GM19035 (cell line): ENCODE measurements at regions not wholly inside any gene's neighbourhood (a gene's known extent, or its start where the extent isn't known, plus 50 kb on each side); places are given as distances from the start of the nearest gene placed in this dataset.
"Not testable (repeated sequence)": the region's sequence is repeated elsewhere in the genome, so short reads cannot be mapped to it uniquely, and the experiment has no call there.

Experiments
- ATAC-seq: cut with Tn5 transposase; IDR thresholded peaks from one replicate; pipeline ENCODE4 v1.9.1; 2021; ENCODE audit not compliant: unreplicated experiment

DNA sequence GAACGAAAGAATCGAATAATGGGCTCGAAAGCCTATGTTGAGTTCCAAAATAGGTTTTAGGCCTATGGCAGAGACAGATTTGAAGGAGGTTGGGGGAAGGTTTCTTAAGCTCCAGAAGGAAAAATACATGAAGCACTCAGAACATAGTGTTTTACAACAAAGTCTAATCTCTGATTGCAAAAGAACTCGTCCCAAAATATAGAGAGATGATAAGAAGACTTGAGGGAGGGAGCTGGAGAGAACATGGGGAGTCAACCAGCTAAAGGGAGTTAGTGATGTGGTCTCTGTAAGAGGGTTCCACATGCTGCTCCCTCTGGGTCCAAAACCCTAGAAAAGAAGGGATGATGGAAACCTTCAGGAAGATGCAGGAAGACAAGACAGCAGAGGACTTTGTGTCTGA is 54.8 kb upstream of the DAAM1 start:
- no peak for ATAC-seq

DNA sequence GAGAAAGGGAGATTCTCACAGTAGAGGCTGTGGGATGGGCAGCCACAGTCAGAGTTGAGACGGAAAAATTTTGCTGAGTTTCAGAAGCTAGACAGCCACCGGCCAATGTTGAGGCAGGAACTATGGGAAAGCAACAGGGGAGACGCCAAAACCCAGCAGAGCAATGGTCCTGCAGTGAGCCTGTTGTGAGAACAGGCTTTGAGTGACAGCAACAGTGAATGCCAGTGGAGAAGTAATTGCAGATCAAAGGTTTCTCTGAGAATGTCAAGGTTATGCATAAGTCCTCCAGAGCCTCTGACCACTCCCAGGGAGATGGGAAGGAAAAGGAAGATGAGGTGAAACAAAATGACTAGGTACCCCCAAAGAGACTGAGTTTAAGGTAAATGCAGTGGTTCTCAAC is 54.2 kb upstream of the DAAM1 start:
- no peak for ATAC-seq

DNA sequence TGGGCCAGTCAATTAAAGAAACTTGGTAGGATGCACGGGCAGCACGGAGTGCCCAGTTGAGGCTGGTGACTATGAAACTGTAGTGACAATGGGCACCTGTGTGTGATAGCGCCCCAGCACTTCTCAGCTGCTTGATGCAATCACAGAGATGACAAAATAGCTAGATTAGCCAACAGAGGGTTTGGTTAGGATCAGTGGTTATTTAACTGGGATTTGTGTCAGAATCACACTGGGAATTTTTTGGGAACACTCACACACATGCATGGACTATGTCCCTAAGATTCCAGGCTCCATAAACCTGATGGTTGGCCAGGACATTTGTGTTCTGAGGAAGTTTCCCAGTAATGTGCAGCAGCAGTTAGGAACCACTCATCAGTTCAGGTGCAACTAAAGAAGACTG is 51.2 kb upstream of the DAAM1 start:
- no peak for ATAC-seq

DNA sequence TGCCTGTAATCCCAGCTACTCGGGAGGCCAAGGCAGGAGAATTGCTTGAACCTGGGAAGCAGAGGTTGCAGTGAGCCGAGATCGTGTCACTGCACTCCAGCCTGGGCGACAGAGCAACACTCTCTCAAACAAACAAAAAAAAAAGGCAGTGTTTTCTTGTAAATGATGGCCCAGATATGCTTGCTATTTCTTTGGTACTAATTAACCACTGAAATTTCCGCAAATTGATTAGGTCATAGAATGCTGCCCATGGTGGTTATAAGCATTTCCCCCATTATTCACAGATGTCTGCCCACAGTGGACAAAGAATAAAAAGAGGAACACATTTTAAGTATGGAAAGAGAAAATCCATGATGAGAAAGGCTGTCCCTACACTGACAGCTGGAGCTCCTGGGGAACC is 49.9 kb upstream of the DAAM1 start:
- ATAC-seq, result not testable (repeated sequence)
